22Rv1 (cell line): ENCODE measurements at regions not wholly inside any gene's neighbourhood (a gene's known extent, or its start where the extent isn't known, plus 50 kb on each side); places are given as distances from the start of the nearest gene placed in this dataset.

Experiments used
- H3K27ac ChIP-seq: fragments of 450-650 bp; 2 replicates; pipeline ENCODE4 v1.5.1; 2017
- ZFX ChIP-seq: fragments of 450-650 bp; IDR thresholded peaks from 2 replicates; pipeline ENCODE4 v1.6.1; 2017; ENCODE audit warnings: antibody characterized with exemption, borderline replicate concordance
- TF ChIP-seq, protein P1 (sequence below): fragments of 450-650 bp; IDR thresholded peaks from 2 replicates; pipeline ENCODE4 v1.5.1; 2017; ENCODE audit warnings: mild to moderate bottlenecking

- TF ChIP-seq, protein P1, sequence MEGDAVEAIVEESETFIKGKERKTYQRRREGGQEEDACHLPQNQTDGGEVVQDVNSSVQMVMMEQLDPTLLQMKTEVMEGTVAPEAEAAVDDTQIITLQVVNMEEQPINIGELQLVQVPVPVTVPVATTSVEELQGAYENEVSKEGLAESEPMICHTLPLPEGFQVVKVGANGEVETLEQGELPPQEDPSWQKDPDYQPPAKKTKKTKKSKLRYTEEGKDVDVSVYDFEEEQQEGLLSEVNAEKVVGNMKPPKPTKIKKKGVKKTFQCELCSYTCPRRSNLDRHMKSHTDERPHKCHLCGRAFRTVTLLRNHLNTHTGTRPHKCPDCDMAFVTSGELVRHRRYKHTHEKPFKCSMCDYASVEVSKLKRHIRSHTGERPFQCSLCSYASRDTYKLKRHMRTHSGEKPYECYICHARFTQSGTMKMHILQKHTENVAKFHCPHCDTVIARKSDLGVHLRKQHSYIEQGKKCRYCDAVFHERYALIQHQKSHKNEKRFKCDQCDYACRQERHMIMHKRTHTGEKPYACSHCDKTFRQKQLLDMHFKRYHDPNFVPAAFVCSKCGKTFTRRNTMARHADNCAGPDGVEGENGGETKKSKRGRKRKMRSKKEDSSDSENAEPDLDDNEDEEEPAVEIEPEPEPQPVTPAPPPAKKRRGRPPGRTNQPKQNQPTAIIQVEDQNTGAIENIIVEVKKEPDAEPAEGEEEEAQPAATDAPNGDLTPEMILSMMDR: no peak
- TF ChIP-seq ZFX: no peak
These were observed 70.4 kb upstream of the DTNA start for GRCh38 chr18:34639687-34640086.

GRCh38 chr18:34640276-34640675 lies 69.8 kb upstream of the DTNA start:
- H3K27ac ChIP-seq: no peak overlapping the region
- TF ChIP-seq, protein P1: no peak
- no peak for TF ChIP-seq ZFX

More at GRCh38 chr18:34639687-34640086, 70.4 kb upstream of the DTNA start:
- H3K27ac ChIP-seq: no peak overlapping the region

DNA sequence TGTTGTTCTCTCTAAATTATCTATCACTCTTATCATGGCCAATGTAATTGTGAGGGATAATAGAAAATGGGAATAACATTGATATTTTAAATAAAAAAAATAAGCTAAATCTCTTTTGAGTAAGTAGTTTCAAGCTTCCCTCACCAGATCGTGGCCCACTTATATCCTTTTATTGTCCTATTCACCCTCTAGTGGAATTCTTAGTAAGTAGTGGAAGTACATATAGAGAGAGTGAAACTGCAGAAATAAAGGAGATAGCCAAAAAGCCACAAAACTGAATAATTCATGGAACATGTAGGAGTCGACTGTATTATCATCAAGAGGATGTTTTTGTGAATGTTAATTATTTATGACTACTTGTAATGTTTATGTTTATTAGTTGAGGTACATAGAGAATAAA lies 66.1 kb upstream of the DTNA start:
- no peak overlapping the region for H3K27ac ChIP-seq
- TF ChIP-seq ZFX: no peak
- TF ChIP-seq, protein P1: no peak

DNA sequence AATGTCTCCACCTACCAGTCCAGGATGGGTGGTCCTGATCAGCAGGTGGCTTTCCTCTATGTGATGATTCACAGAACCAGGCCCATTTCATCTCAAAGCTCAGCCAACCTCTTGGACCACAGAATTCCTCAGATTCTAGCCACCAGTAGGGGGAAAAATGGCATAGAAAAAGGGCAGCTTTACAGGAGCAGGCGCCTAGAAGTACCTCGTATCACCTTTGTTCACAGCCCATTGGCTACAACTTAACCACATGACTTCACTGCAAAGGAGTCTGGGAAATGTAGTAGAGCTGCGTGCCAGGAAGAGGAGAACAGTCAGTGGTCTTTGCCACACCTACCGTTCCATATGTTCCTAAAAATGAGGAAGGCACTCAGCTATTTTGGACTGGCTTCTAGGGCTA lies 62.8 kb upstream of the DTNA start:
- no peak for TF ChIP-seq ZFX
- TF ChIP-seq, protein P1: no peak

DNA sequence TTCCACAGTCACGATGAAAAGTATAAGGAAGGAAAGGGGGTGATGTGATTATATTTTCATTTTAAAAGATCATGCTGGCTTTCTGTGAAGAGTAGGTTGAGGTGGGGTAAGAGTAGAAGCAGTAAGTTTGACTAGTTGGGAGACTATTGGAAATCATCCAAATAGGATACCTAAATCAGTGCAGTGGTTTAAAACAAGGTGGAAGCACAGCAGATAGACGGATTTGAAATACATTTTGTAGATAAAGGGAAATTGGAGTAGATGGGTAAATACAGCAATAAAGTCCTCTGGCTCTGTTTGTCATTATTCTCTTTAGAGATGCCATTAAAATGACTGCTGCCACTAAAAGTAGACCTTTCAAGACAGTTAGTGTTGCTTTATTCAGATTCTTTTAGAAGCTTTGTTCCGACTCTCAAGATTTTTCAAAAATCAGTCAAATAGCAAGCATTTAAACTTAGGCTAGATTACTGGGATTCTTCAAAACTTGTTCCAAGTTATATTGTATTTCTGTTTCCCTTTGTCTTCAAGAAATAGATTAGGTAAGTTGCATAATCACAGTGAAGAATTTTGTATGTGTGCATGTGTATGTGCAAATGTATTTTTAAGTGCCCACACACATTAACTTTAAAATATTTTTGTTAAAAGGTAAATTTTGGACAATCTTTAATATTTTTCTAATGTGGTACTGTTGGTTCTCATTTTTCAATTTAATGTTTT lies 61.7 kb upstream of the DTNA start:
- TF ChIP-seq, protein P1: no peak
- no peak for TF ChIP-seq ZFX
- no peak overlapping the region for H3K27ac ChIP-seq

More for the DNA sequence above, 62.8 kb upstream of the DTNA start:
- no peak overlapping the region for H3K27ac ChIP-seq

GRCh38 chr18:34649080-34649479 lies 61.0 kb upstream of the DTNA start:
- H3K27ac ChIP-seq: no peak overlapping the region
- TF ChIP-seq, protein P1: no peak
- no peak for TF ChIP-seq ZFX

DNA sequence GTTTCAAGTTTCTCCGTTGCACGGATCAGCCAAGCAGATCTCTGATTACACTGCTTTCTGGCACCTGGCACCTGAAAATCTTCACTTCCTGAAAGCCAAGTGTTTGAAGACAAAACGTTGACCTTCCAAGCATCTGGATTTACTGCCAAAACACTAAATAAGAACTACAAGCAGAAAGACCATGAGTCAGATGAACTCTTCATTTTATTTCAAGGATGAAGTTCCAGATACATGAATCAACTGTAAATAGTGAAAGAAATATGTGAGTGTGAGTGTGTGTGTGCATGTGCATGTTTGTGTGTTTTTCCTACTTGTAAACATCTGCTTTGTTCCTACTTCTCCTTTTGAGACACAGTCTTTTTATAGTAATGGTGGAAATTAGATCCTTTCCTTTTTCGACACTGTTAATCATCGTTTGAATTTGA lies 60.0 kb upstream of the DTNA start:
- TF ChIP-seq, protein P1: no peak
- TF ChIP-seq ZFX: no peak
- no peak overlapping the region for H3K27ac ChIP-seq
